Mucosa of descending colon (tissue), 3 donors: ENCODE measurements at regions not wholly inside any gene's neighbourhood (a gene's known extent, or its start where the extent isn't known, plus 50 kb on each side); places are given as distances from the start of the nearest gene placed in this dataset.

Experiments used
- ATAC-seq: fragments of 200-7000 bp; cut with Tn5 transposase; one replicate; pipeline ENCODE4 v1.9.1; 2020; ENCODE audit warnings: mild to moderate bottlenecking, moderate library complexity
- DNase-seq, 3 donors: peaks; one replicate each; pipeline ENCODE4 v3.0.0-alpha.2; 2020
- H3K36me3 ChIP-seq: fragments of 200-600 bp; one replicate; pipeline ENCODE4 v1.8.0; 2021; ENCODE audit warnings: low read depth, mild to moderate bottlenecking
- H3K4me1 ChIP-seq: fragments of 200-600 bp; one replicate; pipeline ENCODE4 v1.8.0; 2021; ENCODE audit warnings: low read depth, mild to moderate bottlenecking
- H3K4me3 ChIP-seq: fragments of 200-600 bp; one replicate; pipeline ENCODE4 v1.8.0; 2021; ENCODE audit warnings: mild to moderate bottlenecking
- H3K9me3 ChIP-seq: fragments of 200-600 bp; one replicate; pipeline ENCODE4 v1.8.0; 2021; ENCODE audit warnings: mild to moderate bottlenecking
- intact Hi-C, 2 donors: fragments of 100-400 bp; cut with DNase I in 1 of 2; cut with micrococcal nuclease in 1 of 2; formaldehyde crosslinking; loops; one replicate each; pipeline versions ENCODE4 v1.11.0 to v1.11.1; 2022; cut with DNase I, micrococcal nuclease
- TF ChIP-seq, protein P1 (sequence below): fragments of 200-600 bp; IDR thresholded peaks from one replicate; pipeline ENCODE4 v1.8.0; 2022; ENCODE audit warnings: antibody characterized with exemption, mild to moderate bottlenecking
- donor health status: DM: no; HTN: no; CAD: no; lungs with moderate emphysema.
- donor health status: DM: no; HTN: no; CAD: no.
- donor health status: DM: no; HTN: yes; CAD: no.

DNA sequence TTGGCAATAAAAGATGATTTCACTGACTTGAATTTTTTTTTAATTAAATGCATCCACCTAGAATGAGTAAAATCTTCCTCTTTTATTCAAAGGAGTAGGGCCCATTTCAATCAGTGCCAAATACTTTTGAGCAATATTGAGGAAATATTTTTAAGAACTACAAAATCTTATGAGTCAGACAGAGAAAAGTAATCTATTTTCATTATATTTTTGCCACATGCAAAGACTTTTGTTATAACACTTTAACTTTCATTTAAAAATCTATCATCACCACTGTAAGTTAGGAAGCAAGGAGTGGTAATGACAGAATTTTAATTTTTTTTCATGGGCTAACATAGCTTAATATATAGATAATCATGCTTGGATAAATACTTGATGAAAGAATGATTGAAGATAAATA lies 345.2 kb upstream of the KITLG start:
- DNase-seq (no peak), ATAC-seq (no peak)
- intact Hi-C loops, result no loop called here
- H3K4me3 ChIP-seq, result no peak overlapping the region
- TF ChIP-seq, protein P1, sequence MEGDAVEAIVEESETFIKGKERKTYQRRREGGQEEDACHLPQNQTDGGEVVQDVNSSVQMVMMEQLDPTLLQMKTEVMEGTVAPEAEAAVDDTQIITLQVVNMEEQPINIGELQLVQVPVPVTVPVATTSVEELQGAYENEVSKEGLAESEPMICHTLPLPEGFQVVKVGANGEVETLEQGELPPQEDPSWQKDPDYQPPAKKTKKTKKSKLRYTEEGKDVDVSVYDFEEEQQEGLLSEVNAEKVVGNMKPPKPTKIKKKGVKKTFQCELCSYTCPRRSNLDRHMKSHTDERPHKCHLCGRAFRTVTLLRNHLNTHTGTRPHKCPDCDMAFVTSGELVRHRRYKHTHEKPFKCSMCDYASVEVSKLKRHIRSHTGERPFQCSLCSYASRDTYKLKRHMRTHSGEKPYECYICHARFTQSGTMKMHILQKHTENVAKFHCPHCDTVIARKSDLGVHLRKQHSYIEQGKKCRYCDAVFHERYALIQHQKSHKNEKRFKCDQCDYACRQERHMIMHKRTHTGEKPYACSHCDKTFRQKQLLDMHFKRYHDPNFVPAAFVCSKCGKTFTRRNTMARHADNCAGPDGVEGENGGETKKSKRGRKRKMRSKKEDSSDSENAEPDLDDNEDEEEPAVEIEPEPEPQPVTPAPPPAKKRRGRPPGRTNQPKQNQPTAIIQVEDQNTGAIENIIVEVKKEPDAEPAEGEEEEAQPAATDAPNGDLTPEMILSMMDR, result no peak
- no peaks in the 10 kb centered on the region for H3K9me3 ChIP-seq
- no peaks in the 10 kb centered on the region for H3K4me1 ChIP-seq
- H3K36me3 ChIP-seq, result no peaks in the 10 kb centered on the region

DNA sequence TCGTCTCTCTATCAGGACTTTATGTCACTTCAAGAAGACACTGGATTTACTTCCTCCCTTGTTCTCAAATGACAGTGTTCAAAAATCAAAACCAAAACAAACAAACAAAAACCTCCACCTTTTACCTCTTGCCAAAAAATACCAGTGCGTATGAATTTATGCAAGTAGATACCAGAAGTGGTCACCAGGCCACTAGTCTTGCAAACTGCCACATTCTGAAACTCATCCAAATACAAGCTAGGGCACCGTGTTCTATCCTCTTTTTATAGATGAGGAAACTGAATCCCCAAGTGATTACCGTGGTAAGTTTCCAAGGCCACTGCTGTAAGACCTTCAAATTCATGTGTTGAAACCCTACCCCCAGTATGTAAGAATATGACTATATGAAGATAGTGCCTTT lies 343.9 kb upstream of the KITLG start:
- intact Hi-C loops, result no loop called here
- ATAC-seq, result no peak

DNA sequence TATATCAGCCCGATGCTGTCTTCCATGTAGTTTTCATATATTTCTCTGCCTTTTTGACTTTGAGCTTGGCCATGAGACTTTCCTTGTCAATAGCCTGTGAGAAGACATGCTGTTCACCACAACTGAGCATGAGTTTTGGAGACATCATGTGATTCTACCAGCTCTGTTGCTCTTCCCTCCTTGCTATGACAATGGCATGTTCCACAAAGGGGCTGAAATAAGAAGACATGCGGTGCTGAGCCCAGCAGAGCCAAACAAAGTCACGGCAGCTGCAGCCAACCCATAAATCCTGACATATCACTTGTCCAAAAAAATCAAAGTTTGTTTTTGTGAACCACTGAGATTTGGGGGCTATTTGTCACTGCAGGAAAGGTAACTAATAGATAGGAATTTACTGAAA lies 343.4 kb upstream of the KITLG start:
- no peak overlapping the region for H3K4me3 ChIP-seq
- no peaks in the 10 kb centered on the region for H3K36me3 ChIP-seq
- H3K9me3 ChIP-seq, result no peaks in the 10 kb centered on the region
- ATAC-seq (no peak), DNase-seq (no peak)
- TF ChIP-seq, protein P1, result no peak
- intact Hi-C loops, result no loop called here
- H3K4me1 ChIP-seq, result no peaks in the 10 kb centered on the region

More for the DNA sequence above, 343.9 kb upstream of the KITLG start:
- H3K4me3 ChIP-seq, result no peak overlapping the region
- H3K9me3 ChIP-seq, result no peaks in the 10 kb centered on the region
- no peaks in the 10 kb centered on the region for H3K4me1 ChIP-seq
- no peak for DNase-seq
- TF ChIP-seq, protein P1, result no peak
- H3K36me3 ChIP-seq, result no peaks in the 10 kb centered on the region

GRCh38 chr12:88922816-88923215 lies 342.5 kb upstream of the KITLG start:
- no peak for DNase-seq
- intact Hi-C loops, result no loop called here
- Histone ChIP-seq H3K4me3 (no peak overlapping the region), H3K36me3 (no peaks in the 10 kb centered on the region), H3K4me1 (no peaks in the 10 kb centered on the region), H3K9me3 (no peaks in the 10 kb centered on the region)
- TF ChIP-seq, protein P1, result no peak
- no peak for ATAC-seq

DNA sequence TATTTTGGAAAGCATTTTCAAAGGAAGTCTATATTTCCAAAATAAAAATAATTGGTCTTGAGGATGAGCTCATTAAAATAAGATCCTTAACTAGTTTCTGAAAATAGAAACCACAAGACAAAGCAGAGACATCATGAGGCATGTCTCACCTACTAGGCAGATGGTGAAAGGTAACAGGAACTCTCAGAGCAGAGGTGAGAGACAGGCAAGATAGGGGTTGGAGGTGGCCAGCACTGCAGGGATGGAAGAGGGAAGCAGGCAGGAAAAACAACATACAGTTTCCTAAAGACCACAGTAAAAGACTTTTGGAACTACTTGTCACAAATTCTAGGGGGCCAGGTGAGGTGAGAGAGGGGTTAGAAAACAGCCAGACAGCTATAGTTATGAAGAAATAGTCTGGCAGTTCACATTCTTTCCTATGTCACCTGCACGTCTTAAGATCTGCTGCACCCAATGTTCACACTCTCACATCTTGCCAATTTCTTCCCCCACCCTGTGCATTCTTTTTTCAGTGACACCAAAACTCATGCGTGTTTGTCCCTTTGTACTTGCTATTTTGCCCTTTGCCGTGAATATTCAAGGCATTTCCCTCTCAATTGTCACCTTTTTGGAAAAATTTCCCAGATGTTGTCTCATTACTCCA lies 341.7 kb upstream of the KITLG start:
- H3K4me1 ChIP-seq, result no peaks in the 10 kb centered on the region
- intact Hi-C loops, result no loop called here
- no peaks in the 10 kb centered on the region for H3K36me3 ChIP-seq
- DNase-seq (no peak), ATAC-seq (no peak)
- TF ChIP-seq, protein P1, result no peak
- no peaks in the 10 kb centered on the region for H3K9me3 ChIP-seq
- no peak overlapping the region for H3K4me3 ChIP-seq

DNA sequence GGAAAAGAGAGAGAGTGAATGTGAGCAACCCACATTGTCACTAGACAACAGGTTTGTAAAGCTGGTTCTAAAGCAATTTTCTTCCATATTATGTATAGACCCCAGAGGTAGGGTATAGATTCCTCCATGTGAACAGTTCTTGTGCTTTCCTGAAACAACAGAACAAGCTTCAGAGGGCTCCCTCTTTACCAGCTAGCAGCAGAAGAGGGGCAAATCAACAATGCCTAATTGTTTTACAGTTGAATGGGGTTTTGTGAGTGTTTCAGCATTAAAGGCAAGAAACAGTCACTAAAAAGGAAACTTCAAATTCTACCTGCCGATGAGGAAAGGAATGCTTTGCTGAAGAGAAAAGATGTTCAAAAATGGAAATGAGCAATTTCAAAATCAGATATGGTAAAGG lies 341.2 kb upstream of the KITLG start:
- no peak for ATAC-seq
- Histone ChIP-seq H3K4me3 (no peak overlapping the region), H3K36me3 (no peaks in the 10 kb centered on the region), H3K4me1 (no peaks in the 10 kb centered on the region), H3K9me3 (no peaks in the 10 kb centered on the region)
- intact Hi-C loops, result no loop called here
- DNase-seq, result no peak
- TF ChIP-seq, protein P1, result no peak
